WERI-Rb-1 (cell line): ENCODE measurements at regions not wholly inside any gene's neighbourhood (a gene's known extent, or its start where the extent isn't known, plus 50 kb on each side); places are given as distances from the start of the nearest gene placed in this dataset.
"Not testable (repeated sequence)": the region's sequence is repeated elsewhere in the genome, so short reads cannot be mapped to it uniquely, and the experiment has no call there.

Experiments
- DNase-seq: peaks from one replicate; pipeline ENCODE4 v3.0.0-alpha.2; 2020
- H3K27ac ChIP-seq: fragments of 250-450 bp; sonication (Bioruptor Pico); 2 replicates; pipeline ENCODE4 v1.5.1; 2020; ENCODE audit warnings: mild to moderate bottlenecking, moderate library complexity
- H3K27me3 ChIP-seq: fragments of 250-450 bp; sonication (Bioruptor Pico); 2 replicates; pipeline ENCODE4 v1.5.1; 2021; ENCODE audit warnings: mild to moderate bottlenecking, low read depth, moderate library complexity; ENCODE audit not compliant: insufficient read depth, severe bottlenecking
- H3K36me3 ChIP-seq: fragments of 250-450 bp; sonication (Bioruptor Pico); 2 replicates; pipeline ENCODE4 v1.5.1; 2020; ENCODE audit warnings: mild to moderate bottlenecking, moderate library complexity
- H3K4me3 ChIP-seq: 2 replicates; pipeline ENCODE4 v1.5.1; 2011; ENCODE audit warnings: low read depth, mild to moderate bottlenecking, control low read depth, low read length
- H3K9me3 ChIP-seq: fragments of 250-450 bp; sonication (Bioruptor Pico); 2 replicates; pipeline ENCODE4 v1.5.1; 2021; ENCODE audit warnings: mild to moderate bottlenecking, moderate library complexity; ENCODE audit not compliant: severe bottlenecking
- CTCF ChIP-seq: IDR thresholded peaks from 2 replicates; pipeline ENCODE4 v1.5.1; 2011; ENCODE audit warnings: low read depth, mild to moderate bottlenecking, control low read depth, inconsistent platforms, low read length

GRCh38 chr6:73989428-73989827, 293.4 kb downstream of the CD109 start:
- peaks cover 3% of the 10 kb centered on the region for H3K9me3 ChIP-seq
- no peaks in the 10 kb centered on the region for H3K36me3 ChIP-seq
- no peak overlapping the region for H3K27ac ChIP-seq
- no peak for TF ChIP-seq CTCF
- DNase-seq: no peak
- H3K4me3 ChIP-seq: no peak overlapping the region
- H3K27me3 ChIP-seq: peaks cover 77% of the 10 kb centered on the region

- Histone ChIP-seq H3K9me3 (peaks cover 3% of the 10 kb centered on the region), H3K27me3 (peaks cover 65% of the 10 kb centered on the region), H3K36me3 (no peaks in the 10 kb centered on the region), H3K27ac (no peak overlapping the region), H3K4me3 (no peak overlapping the region)
- no peak for DNase-seq
- no peak for TF ChIP-seq CTCF
Measured at GRCh38 chr6:73985891-73986290, 289.9 kb downstream of the CD109 start.

GRCh38 chr6:73984571-73985210, 288.7 kb downstream of the CD109 start:
- Histone ChIP-seq H3K4me3 (no peak overlapping the region), H3K27me3 (peaks cover 60% of the 10 kb centered on the region), H3K27ac (no peak overlapping the region), H3K9me3 (no peaks in the 10 kb centered on the region), H3K36me3 (no peaks in the 10 kb centered on the region)
- DNase-seq: no peak
- TF ChIP-seq CTCF: no peak

- H3K27me3 ChIP-seq: peaks cover 60% of the 10 kb centered on the region
- no peak overlapping the region for H3K27ac ChIP-seq
- no peak for TF ChIP-seq CTCF
- H3K9me3 ChIP-seq: no peaks in the 10 kb centered on the region
- H3K36me3 ChIP-seq: no peaks in the 10 kb centered on the region
- no peak for DNase-seq
- H3K4me3 ChIP-seq: no peak overlapping the region
Measured at GRCh38 chr6:73983367-73983766, 287.4 kb downstream of the CD109 start.

GRCh38 chr6:73980096-73980495, 284.1 kb downstream of the CD109 start:
- no peak for TF ChIP-seq CTCF
- H3K27me3 ChIP-seq: peaks cover 48% of the 10 kb centered on the region
- no peak for DNase-seq

GRCh38 chr6:73978330-73978729, 282.3 kb downstream of the CD109 start:
- H3K27me3 ChIP-seq: peaks cover 53% of the 10 kb centered on the region
- no peak overlapping the region for H3K27ac ChIP-seq
- TF ChIP-seq CTCF: no peak
- H3K9me3 ChIP-seq: no peaks in the 10 kb centered on the region
- no peaks in the 10 kb centered on the region for H3K36me3 ChIP-seq
- no peak for DNase-seq
- H3K4me3 ChIP-seq: no peak overlapping the region

More at GRCh38 chr6:73980096-73980495, 284.1 kb downstream of the CD109 start:
- H3K36me3 ChIP-seq: no peaks in the 10 kb centered on the region
- H3K27ac ChIP-seq: no peak overlapping the region
- no peaks in the 10 kb centered on the region for H3K9me3 ChIP-seq
- H3K4me3 ChIP-seq: no peak overlapping the region

GRCh38 chr6:73972518-73972917, 276.5 kb downstream of the CD109 start:
- peaks cover 68% of the 10 kb centered on the region for H3K27me3 ChIP-seq
- DNase-seq, H3K27ac ChIP-seq, H3K36me3 ChIP-seq, H3K9me3 ChIP-seq, H3K4me3 ChIP-seq: not testable (repeated sequence)
